ENCODE measurements at regions not wholly inside any gene's neighbourhood (a gene's known extent, or its start where the extent isn't known, plus 50 kb on each side); places are given as distances from the start of the nearest gene placed in this dataset.
"Not testable (repeated sequence)": the region's sequence is repeated elsewhere in the genome, so short reads cannot be mapped to it uniquely, and the experiment has no call there.

DNA sequence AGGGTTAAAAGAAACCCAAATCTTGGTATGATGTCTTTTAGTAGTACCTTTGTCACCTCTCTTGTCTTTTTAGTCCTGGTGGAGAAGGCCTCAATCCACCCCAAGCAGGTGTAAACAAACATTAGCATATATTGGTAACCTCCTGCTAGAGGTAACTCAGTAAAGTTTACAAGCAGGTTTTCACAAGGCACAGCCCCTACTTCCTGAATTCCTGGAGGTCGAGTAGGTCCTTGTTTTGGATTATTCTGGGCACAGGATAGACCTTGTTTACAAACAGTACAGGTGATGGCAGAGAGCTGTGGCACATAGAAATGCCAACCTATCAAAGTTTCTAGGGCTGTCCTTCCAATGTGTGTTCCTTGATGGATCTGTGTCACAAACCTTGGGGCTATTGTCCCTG lies 99.1 kb downstream of the ALG10 start:
- H3K27me3 ChIP-seq, result no peaks in the 10 kb centered on the region
- DNase-seq, result no peak
- H3K4me3 ChIP-seq, result no peak overlapping the region
- ATAC-seq, result no peak
- no peaks in the 10 kb centered on the region for H3K4me1 ChIP-seq
- intact Hi-C loops (cut with DNase I), result no loop called here
- TF ChIP-seq CTCF (IDR thresholded peaks at IDR 0.05), result no peak
- no peak for TF ChIP-seq POLR2A (IDR thresholded peaks at IDR 0.05)
- no peak overlapping the region for H3K27ac ChIP-seq
- H3K36me3 ChIP-seq (replicated peaks in 1 of 2; ENCODE audit: insufficient read depth in 1 of 2, low read depth in 2 of 2), result no peaks in the 10 kb centered on the region
- WGBS, 2 donors, result 27 to 31% methylated on average over 1 of the region's 1 CpG
- H3K9me3 ChIP-seq, result no peaks in the 10 kb centered on the region

DNA sequence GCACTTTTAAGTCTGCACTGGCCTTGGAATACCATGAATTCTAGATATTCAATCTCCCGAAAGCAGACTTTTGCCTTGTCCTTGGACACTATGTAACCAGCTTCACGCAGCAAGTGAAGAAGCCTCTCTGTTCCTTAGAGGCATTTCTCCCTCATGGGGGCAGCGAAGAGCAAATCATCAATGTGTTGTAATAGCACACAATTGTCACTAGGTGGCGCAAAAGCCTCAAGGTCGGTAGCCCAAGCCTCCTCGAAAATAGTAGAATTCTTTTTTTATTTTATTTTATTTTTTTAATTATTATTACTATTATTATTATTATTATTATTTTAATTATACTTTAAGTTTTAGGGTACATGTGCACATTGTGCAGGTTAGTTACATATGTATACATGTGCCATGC lies 100.8 kb downstream of the ALG10 start:
- peak; percentile 54 to 94 (median 87) for TF ChIP-seq CTCF (IDR thresholded peaks at IDR 0.05)
- 8 to 11% methylated on average over 6 of the region's 6 CpGs for WGBS, 2 donors
- H3K27ac ChIP-seq; H3K9me3 ChIP-seq; H3K4me3 ChIP-seq; H3K36me3 ChIP-seq (replicated peaks in 1 of 2; ENCODE audit: insufficient read depth in 1 of 2, low read depth in 2 of 2); intact Hi-C loops (cut with DNase I); H3K27me3 ChIP-seq; H3K4me1 ChIP-seq: not testable (repeated sequence)
- peak; percentile 66 for ATAC-seq
- peak; percentile 31 to 43 (median 40) for DNase-seq

GRCh38 chr12:34124608-34125007 lies 102.3 kb downstream of the ALG10 start:
- intact Hi-C loops (cut with DNase I), result no loop called here
- no peak for DNase-seq
- Histone ChIP-seq H3K27ac (no peak overlapping the region), H3K36me3 (replicated peaks in 1 of 2; ENCODE audit: insufficient read depth in 1 of 2, low read depth in 2 of 2) (no peaks in the 10 kb centered on the region), H3K9me3 (no peaks in the 10 kb centered on the region), H3K4me3 (no peak overlapping the region), H3K27me3 (no peaks in the 10 kb centered on the region), H3K4me1 (no peaks in the 10 kb centered on the region)
- no peak for ATAC-seq
- TF ChIP-seq POLR2A (IDR thresholded peaks at IDR 0.05) (no peak), CTCF (IDR thresholded peaks at IDR 0.05) (no peak)
- 64 to 72% methylated on average over 8 of the region's 8 CpGs for WGBS, 2 donors

DNA sequence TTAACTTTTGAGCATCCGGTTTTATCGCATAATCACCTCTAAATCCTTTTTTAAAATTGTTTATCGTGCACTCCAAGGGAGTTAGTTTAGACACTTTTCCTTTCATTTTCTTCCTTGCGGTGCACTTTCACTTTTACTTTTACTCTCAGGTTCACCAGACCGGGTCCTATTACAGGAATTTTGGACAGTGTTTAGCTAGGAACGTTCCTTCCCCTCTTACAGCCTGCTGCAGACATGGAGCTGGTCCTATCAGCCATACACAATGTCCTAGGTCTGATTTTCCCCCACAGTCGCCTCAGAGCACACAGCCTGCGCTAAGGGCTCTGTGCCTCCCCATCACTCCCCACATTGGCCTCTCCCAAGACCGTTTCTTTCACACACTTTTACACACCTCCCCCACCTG lies 103.9 kb downstream of the ALG10 start:
- DNase-seq (no peak), ATAC-seq (no peak)
- Histone ChIP-seq H3K4me3 (no peak overlapping the region), H3K4me1 (no peaks in the 10 kb centered on the region), H3K36me3 (replicated peaks in 1 of 2; ENCODE audit: insufficient read depth in 1 of 2, low read depth in 2 of 2) (no peaks in the 10 kb centered on the region), H3K27ac (no peak overlapping the region), H3K27me3 (no peaks in the 10 kb centered on the region), H3K9me3 (no peaks in the 10 kb centered on the region)
- intact Hi-C loops (cut with DNase I), result no loop called here
- TF ChIP-seq CTCF (IDR thresholded peaks at IDR 0.05), result no peak
- TF ChIP-seq POLR2A (IDR thresholded peaks at IDR 0.05), result no peak
- WGBS, 2 donors, result 51 to 59% methylated on average over 9 of the region's 9 CpGs

DNA sequence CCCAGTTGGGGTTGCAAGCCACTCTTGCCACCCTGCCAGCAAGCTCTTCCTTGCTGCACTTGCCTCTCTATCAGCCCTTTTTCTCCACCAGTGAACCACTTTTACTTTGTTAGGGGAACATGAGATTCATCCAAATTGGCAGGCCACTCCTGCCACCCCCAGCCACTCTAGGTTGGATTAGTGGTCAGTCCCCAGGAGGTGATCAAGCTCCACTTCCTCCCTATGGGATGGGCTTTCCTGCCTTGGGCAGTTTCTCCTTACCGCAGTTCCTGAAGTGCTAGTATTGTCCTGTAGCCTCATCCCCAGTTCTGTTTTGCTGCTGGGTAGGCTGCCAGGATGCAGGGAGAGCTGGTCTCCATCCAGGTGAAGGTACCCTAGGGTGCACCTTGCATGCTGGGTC lies 104.5 kb downstream of the ALG10 start:
- Histone ChIP-seq H3K36me3 (replicated peaks in 1 of 2; ENCODE audit: insufficient read depth in 1 of 2, low read depth in 2 of 2) (no peaks in the 10 kb centered on the region), H3K27me3 (no peaks in the 10 kb centered on the region), H3K27ac (no peak overlapping the region), H3K4me1 (no peaks in the 10 kb centered on the region), H3K4me3 (no peak overlapping the region), H3K9me3 (no peaks in the 10 kb centered on the region)
- no peak for DNase-seq
- intact Hi-C loops (cut with DNase I), result no loop called here
- ATAC-seq, result no peak
- no peak for TF ChIP-seq POLR2A (IDR thresholded peaks at IDR 0.05)
- no peak for TF ChIP-seq CTCF (IDR thresholded peaks at IDR 0.05)
- 77 to 90% methylated on average over 1 of the region's 1 CpG for WGBS, 2 donors

GRCh38 chr12:34127379-34127778 lies 105.1 kb downstream of the ALG10 start:
- WGBS, 2 donors, result 20 to 27% methylated on average over 2 of the region's 2 CpGs
- DNase-seq; intact Hi-C loops (cut with DNase I): not testable (repeated sequence)

More at GRCh38 chr12:34127379-34127778, 105.1 kb downstream of the ALG10 start:
- not testable (repeated sequence) for H3K27me3 ChIP-seq; H3K9me3 ChIP-seq; H3K4me3 ChIP-seq; ATAC-seq; H3K4me1 ChIP-seq; H3K27ac ChIP-seq; H3K36me3 ChIP-seq (replicated peaks in 1 of 2; ENCODE audit: insufficient read depth in 1 of 2, low read depth in 2 of 2)

All from body of pancreas (tissue), 4 donors.